GM21723 (cell line): ENCODE measurements at regions not wholly inside any gene's neighbourhood (a gene's known extent, or its start where the extent isn't known, plus 50 kb on each side); places are given as distances from the start of the nearest gene placed in this dataset.

Source experiments
- ATAC-seq: cut with Tn5 transposase; IDR thresholded peaks from one replicate; pipeline ENCODE4 v1.9.1; 2021; ENCODE audit warnings: mild to moderate bottlenecking, moderate library complexity; ENCODE audit not compliant: unreplicated experiment

GRCh38 chr1:58312971-58313563, 233.5 kb downstream of the OMA1 start:
- ATAC-seq: no peak

- ATAC-seq: no peak
Observed at GRCh38 chr1:58312461-58312860, 234.1 kb downstream of the OMA1 start.

- no peak for ATAC-seq
Observed at GRCh38 chr1:58310881-58311280, 235.6 kb downstream of the OMA1 start.

- no peak for ATAC-seq
Observed at GRCh38 chr1:58310469-58310868, 236.1 kb downstream of the OMA1 start.

- ATAC-seq: no peak
Observed at GRCh38 chr1:58308206-58308605, 238.3 kb downstream of the OMA1 start.

- ATAC-seq: no peak
Observed at GRCh38 chr1:58307431-58307830, 239.1 kb downstream of the OMA1 start.

GRCh38 chr1:58305622-58306021, 240.9 kb downstream of the OMA1 start:
- no peak for ATAC-seq

GRCh38 chr1:58304346-58304975, 242.1 kb downstream of the OMA1 start:
- no peak for ATAC-seq

- ATAC-seq: no peak
Observed at GRCh38 chr1:58303841-58304240, 242.7 kb downstream of the OMA1 start.

- no peak for ATAC-seq
Observed at GRCh38 chr1:58293388-58293787, 253.1 kb downstream of the OMA1 start.

- no peak for ATAC-seq
Observed at GRCh38 chr1:58290685-58291372, 255.7 kb downstream of the OMA1 start.

GRCh38 chr1:58288624-58289142, 257.8 kb downstream of the OMA1 start:
- no peak for ATAC-seq

- ATAC-seq: no peak
Observed at GRCh38 chr1:58287894-58288623, 258.5 kb downstream of the OMA1 start.

GRCh38 chr1:58284225-58284510, 262.4 kb downstream of the OMA1 start:
- no peak for ATAC-seq

GRCh38 chr1:58283388-58284224, 262.9 kb downstream of the OMA1 start:
- ATAC-seq: no peak

- ATAC-seq: no peak
Observed at GRCh38 chr1:58282623-58283387, 263.7 kb downstream of the OMA1 start.

GRCh38 chr1:58266242-58266641, 280.3 kb downstream of the OMA1 start:
- ATAC-seq: no peak

- ATAC-seq: no peak
Observed at GRCh38 chr1:58264462-58264861, 282.1 kb downstream of the OMA1 start.

- no peak for ATAC-seq
Observed at GRCh38 chr1:58262702-58263101, 283.8 kb downstream of the OMA1 start.

GRCh38 chr1:58258082-58258481, 288.4 kb downstream of the OMA1 start:
- ATAC-seq: no peak
